Pons (tissue), 1 donor: ENCODE measurements at regions not wholly inside any gene's neighbourhood (a gene's known extent, or its start where the extent isn't known, plus 50 kb on each side); places are given as distances from the start of the nearest gene placed in this dataset.

Experiments used
- DNase-seq: peaks from one replicate; pipeline ENCODE4 v3.0.0-alpha.2; 2016; ENCODE audit warnings: low spot score

GRCh38 chr6:164214066-164214465 lies 799.5 kb downstream of the QKI start:
- no peak for DNase-seq

GRCh38 chr6:164211254-164211653 lies 796.7 kb downstream of the QKI start:
- DNase-seq, result no peak

GRCh38 chr6:164210783-164211182 lies 796.3 kb downstream of the QKI start:
- DNase-seq, result no peak

GRCh38 chr6:164210323-164210722 lies 795.8 kb downstream of the QKI start:
- DNase-seq, result no peak

GRCh38 chr6:164208371-164208770 lies 793.9 kb downstream of the QKI start:
- DNase-seq, result no peak

GRCh38 chr6:164206807-164207423 lies 792.4 kb downstream of the QKI start:
- DNase-seq, result no peak

GRCh38 chr6:164200071-164200470 lies 785.6 kb downstream of the QKI start:
- no peak for DNase-seq

- no peak for DNase-seq
These were observed 781.4 kb downstream of the QKI start for GRCh38 chr6:164195942-164196281.

- DNase-seq, result no peak
These were observed 780.9 kb downstream of the QKI start for GRCh38 chr6:164195278-164195941.

GRCh38 chr6:164188861-164189260 lies 774.3 kb downstream of the QKI start:
- DNase-seq, result no peak

GRCh38 chr6:164185471-164185871 lies 771.0 kb downstream of the QKI start:
- DNase-seq, result peak; percentile 57

GRCh38 chr6:164184410-164184809 lies 769.9 kb downstream of the QKI start:
- DNase-seq, result peak; percentile 58

GRCh38 chr6:164183556-164184123 lies 769.1 kb downstream of the QKI start:
- DNase-seq, result no peak

GRCh38 chr6:164178679-164179332 lies 764.3 kb downstream of the QKI start:
- no peak for DNase-seq

GRCh38 chr6:164169355-164169754 lies 754.8 kb downstream of the QKI start:
- DNase-seq, result no peak

GRCh38 chr6:164168595-164168994 lies 754.1 kb downstream of the QKI start:
- DNase-seq, result peak; percentile 22

GRCh38 chr6:164167873-164168405 lies 753.4 kb downstream of the QKI start:
- peak; percentile 40 for DNase-seq

- no peak for DNase-seq
These were observed 752.5 kb downstream of the QKI start for GRCh38 chr6:164166996-164167395.

- DNase-seq, result no peak
These were observed 752.0 kb downstream of the QKI start for GRCh38 chr6:164166515-164166914.

GRCh38 chr6:164164876-164165275 lies 750.4 kb downstream of the QKI start:
- DNase-seq, result no peak

GRCh38 chr6:164163239-164163638 lies 748.7 kb downstream of the QKI start:
- no peak for DNase-seq

- DNase-seq, result no peak
These were observed 744.5 kb downstream of the QKI start for GRCh38 chr6:164159061-164159460.

- DNase-seq, result no peak
These were observed 740.1 kb downstream of the QKI start for GRCh38 chr6:164154588-164154987.
